ENCODE measurements at regions not wholly inside any gene's neighbourhood (a gene's known extent, or its start where the extent isn't known, plus 50 kb on each side); places are given as distances from the start of the nearest gene placed in this dataset.
"Not testable (repeated sequence)": the region's sequence is repeated elsewhere in the genome, so short reads cannot be mapped to it uniquely, and the experiment has no call there.

DNA sequence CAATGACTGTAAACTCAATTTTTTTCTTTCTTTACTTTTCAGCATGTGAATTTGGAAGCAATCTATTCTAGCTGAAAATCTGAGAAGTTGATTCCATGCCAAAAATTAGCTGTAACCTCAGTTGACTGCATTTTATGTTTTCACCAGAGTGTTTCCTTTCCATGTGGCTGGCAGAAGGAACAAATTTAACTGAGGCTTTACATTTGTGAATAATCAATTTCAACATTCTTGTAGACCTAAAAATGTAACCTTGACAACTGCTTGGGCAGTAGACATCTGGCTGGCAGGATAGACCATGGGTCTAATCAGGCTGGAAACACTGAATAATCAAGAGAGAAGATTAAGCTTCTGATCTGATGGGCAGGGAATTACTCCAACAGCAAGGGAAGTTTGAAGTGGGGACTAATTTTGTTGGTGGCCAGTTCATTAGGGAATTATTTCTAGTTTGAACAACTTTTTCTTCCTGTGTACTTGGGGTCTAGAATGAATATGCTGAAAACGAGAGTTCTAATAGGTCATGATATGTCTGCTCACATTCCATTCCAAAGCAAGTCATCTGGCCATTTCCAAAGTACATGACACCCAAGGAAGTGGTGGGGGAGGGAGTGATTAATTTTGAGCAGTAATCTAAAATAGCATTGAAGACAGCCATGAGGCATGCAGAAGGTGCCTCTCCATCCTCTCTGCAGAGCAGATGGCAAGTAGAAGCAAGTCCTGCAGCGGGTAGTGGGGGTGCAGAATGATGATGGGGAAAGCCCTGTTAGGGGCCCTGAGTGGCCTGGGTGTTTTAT lies 68.2 kb downstream of the ATP23 start:
- ATAC-seq (no peak), DNase-seq (no peak)
- H3K9me3 ChIP-seq = no peaks in the 10 kb centered on the region
- TF ChIP-seq, protein P1, sequence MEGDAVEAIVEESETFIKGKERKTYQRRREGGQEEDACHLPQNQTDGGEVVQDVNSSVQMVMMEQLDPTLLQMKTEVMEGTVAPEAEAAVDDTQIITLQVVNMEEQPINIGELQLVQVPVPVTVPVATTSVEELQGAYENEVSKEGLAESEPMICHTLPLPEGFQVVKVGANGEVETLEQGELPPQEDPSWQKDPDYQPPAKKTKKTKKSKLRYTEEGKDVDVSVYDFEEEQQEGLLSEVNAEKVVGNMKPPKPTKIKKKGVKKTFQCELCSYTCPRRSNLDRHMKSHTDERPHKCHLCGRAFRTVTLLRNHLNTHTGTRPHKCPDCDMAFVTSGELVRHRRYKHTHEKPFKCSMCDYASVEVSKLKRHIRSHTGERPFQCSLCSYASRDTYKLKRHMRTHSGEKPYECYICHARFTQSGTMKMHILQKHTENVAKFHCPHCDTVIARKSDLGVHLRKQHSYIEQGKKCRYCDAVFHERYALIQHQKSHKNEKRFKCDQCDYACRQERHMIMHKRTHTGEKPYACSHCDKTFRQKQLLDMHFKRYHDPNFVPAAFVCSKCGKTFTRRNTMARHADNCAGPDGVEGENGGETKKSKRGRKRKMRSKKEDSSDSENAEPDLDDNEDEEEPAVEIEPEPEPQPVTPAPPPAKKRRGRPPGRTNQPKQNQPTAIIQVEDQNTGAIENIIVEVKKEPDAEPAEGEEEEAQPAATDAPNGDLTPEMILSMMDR (IDR thresholded peaks at IDR 0.05) = no peak
- H3K4me1 ChIP-seq (ENCODE audit: low read depth) = no peaks in the 10 kb centered on the region
- intact Hi-C loops (cut with DNase I, micrococcal nuclease) = no loop called here
- no peak overlapping the region for H3K4me3 ChIP-seq
- no peaks in the 10 kb centered on the region for H3K36me3 ChIP-seq (ENCODE audit: low read depth)

DNA sequence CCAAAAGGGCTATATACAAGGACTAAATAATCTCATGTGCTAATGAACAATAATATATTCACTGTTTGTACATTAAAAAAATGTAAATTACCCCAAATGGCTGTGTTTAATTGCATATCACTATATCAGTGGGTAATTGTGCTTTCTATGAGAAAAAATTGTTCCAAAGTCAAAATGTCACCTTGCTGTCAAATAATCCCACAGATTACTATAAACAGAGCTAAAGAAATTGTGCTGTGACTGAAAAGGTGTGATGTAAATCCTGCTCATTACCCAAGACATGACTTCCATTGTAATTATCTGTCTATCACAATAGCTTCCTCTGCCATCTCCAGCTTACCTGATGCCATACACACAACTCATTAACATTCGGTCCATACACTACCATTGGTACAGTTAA lies 70.3 kb downstream of the ATP23 start:
- no peak for DNase-seq
- no peaks in the 10 kb centered on the region for H3K4me1 ChIP-seq (ENCODE audit: low read depth)
- TF ChIP-seq, protein P1 (IDR thresholded peaks at IDR 0.05) = no peak
- no peak for ATAC-seq
- H3K36me3 ChIP-seq (ENCODE audit: low read depth) = no peaks in the 10 kb centered on the region
- H3K4me3 ChIP-seq = no peak overlapping the region
- no peaks in the 10 kb centered on the region for H3K9me3 ChIP-seq
- intact Hi-C loops (cut with DNase I, micrococcal nuclease) = no loop called here

DNA sequence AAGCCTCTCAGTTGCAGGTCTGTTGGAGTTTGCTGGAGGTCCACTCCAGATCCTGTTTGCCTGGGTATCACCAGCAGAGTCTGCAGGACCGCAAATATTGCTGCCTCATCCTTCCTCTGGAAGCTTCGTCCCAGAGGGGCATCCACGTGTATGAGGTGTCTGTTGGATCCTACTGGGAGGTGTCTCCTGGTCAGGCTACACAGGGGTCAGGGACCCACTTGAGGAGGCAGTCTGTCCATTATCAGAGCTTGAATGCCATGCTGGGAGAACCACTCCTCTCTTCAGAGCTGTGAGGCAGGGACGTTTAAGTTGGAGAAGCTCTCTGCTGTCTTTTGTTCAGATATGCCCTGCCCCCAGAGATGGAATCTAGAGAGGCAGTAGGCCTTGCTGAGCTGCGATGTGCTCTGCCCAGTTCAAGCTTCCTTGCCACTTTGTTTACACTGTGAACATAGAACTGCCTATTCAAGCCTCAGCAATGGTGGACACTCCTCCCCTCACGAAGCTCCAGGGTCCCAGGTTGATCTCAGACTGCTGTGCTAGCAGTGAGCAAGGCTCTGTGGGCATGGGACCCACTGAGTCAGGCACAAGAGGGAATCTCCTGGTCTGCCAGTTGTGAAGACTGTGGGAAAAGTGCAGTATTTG lies 81.1 kb downstream of the ATP23 start:
- H3K4me3 ChIP-seq; DNase-seq; intact Hi-C loops (cut with DNase I, micrococcal nuclease); H3K4me1 ChIP-seq (ENCODE audit: low read depth); H3K36me3 ChIP-seq (ENCODE audit: low read depth); H3K9me3 ChIP-seq; ATAC-seq: not testable (repeated sequence)

DNA sequence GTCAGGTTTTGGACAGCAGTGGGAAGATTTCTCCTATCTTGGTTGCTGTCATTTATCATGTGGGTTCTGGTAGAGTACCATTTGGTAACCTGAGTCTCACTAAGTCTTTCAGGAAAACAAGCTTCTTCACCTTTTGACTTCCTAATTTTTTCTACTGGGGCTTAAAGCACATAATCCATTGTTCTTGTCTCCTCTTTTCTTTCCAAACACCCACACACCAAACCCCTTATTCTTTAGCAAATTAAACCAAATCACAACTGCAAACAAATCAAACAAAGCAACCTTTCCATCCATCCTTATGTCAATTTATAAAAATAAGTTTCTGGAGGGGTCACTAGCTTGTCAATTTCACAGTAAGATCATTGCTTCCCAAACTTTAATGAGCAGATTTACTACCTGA lies 84.1 kb downstream of the ATP23 start:
- peaks cover 5% of the 10 kb centered on the region for H3K9me3 ChIP-seq
- no peak for ATAC-seq
- no peak for DNase-seq
- intact Hi-C loops (cut with DNase I, micrococcal nuclease) = no loop called here
- no peak overlapping the region for H3K4me3 ChIP-seq
- H3K4me1 ChIP-seq (ENCODE audit: low read depth) = no peaks in the 10 kb centered on the region
- TF ChIP-seq, protein P1 (IDR thresholded peaks at IDR 0.05) = no peak
- no peaks in the 10 kb centered on the region for H3K36me3 ChIP-seq (ENCODE audit: low read depth)

GRCh38 chr12:58026426-58026825 lies 85.1 kb downstream of the ATP23 start:
- no peak for ATAC-seq
- intact Hi-C loops (cut with DNase I, micrococcal nuclease) = no loop called here
- TF ChIP-seq, protein P1 (IDR thresholded peaks at IDR 0.05) = no peak
- DNase-seq = no peak
- H3K4me3 ChIP-seq = no peak overlapping the region
- no peaks in the 10 kb centered on the region for H3K4me1 ChIP-seq (ENCODE audit: low read depth)
- H3K9me3 ChIP-seq = peaks cover 5% of the 10 kb centered on the region
- H3K36me3 ChIP-seq (ENCODE audit: low read depth) = no peaks in the 10 kb centered on the region
